Esophagus muscularis mucosa (tissue), 4 donors: ENCODE measurements at regions not wholly inside any gene's neighbourhood (a gene's known extent, or its start where the extent isn't known, plus 50 kb on each side); places are given as distances from the start of the nearest gene placed in this dataset.

Experiments used
- EP300 ChIP-seq: sonication (generic); formaldehyde crosslinking; IDR thresholded peaks from one replicate; pipeline ENCODE4 v1.6.1; 2017; ENCODE audit warnings: antibody characterized with exemption
- POLR2A ChIP-seq: fragments of 450-650 bp; IDR thresholded peaks from one replicate; pipeline ENCODE4 v1.6.1; 2017; ENCODE audit warnings: antibody characterized with exemption, moderate library complexity, mild to moderate bottlenecking, low read depth
- POLR2AphosphoS5 ChIP-seq, 2 donors: sonication (generic); formaldehyde crosslinking; IDR thresholded peaks; one replicate each; pipeline ENCODE4 v1.6.1; 2017; ENCODE audit warnings: antibody characterized with exemption in 2 of 2
- TF ChIP-seq, protein P1 (sequence below), 3 experiments: fragments of 200-600 bp in 2 of 3; fragments of 450-650 bp in 1 of 3; sonication (generic) in 2 of 3; IDR thresholded peaks; one replicate each; pipeline ENCODE4 v1.5.1; 2017 to 2019; ENCODE audit warnings: antibody characterized with exemption in 3 of 3, mild to moderate bottlenecking in 2 of 3, moderate library complexity in 1 of 3

GRCh38 chr20:39464238-39464637 is 502.1 kb downstream of the DHX35 start:
- TF ChIP-seq, protein P1, sequence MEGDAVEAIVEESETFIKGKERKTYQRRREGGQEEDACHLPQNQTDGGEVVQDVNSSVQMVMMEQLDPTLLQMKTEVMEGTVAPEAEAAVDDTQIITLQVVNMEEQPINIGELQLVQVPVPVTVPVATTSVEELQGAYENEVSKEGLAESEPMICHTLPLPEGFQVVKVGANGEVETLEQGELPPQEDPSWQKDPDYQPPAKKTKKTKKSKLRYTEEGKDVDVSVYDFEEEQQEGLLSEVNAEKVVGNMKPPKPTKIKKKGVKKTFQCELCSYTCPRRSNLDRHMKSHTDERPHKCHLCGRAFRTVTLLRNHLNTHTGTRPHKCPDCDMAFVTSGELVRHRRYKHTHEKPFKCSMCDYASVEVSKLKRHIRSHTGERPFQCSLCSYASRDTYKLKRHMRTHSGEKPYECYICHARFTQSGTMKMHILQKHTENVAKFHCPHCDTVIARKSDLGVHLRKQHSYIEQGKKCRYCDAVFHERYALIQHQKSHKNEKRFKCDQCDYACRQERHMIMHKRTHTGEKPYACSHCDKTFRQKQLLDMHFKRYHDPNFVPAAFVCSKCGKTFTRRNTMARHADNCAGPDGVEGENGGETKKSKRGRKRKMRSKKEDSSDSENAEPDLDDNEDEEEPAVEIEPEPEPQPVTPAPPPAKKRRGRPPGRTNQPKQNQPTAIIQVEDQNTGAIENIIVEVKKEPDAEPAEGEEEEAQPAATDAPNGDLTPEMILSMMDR (IDR thresholded peaks at IDR 0.05) = no peak
- TF ChIP-seq EP300 (no peak), POLR2AphosphoS5 (IDR thresholded peaks at IDR 0.05) (no peak), POLR2A (no peak)
